Ramos (cell line): ENCODE measurements at regions not wholly inside any gene's neighbourhood (a gene's known extent, or its start where the extent isn't known, plus 50 kb on each side); places are given as distances from the start of the nearest gene placed in this dataset.
"Not testable (repeated sequence)": the region's sequence is repeated elsewhere in the genome, so short reads cannot be mapped to it uniquely, and the experiment has no call there.

Experiments
- in situ Hi-C: fragments of 300-500 bp; cut with MboI; formaldehyde crosslinking; loops from one replicate; pipeline ENCODE4 v1.14.3; 2022; ENCODE audit warnings: low sequenced_read_pairs; ENCODE audit not compliant: unreplicated experiment

DNA sequence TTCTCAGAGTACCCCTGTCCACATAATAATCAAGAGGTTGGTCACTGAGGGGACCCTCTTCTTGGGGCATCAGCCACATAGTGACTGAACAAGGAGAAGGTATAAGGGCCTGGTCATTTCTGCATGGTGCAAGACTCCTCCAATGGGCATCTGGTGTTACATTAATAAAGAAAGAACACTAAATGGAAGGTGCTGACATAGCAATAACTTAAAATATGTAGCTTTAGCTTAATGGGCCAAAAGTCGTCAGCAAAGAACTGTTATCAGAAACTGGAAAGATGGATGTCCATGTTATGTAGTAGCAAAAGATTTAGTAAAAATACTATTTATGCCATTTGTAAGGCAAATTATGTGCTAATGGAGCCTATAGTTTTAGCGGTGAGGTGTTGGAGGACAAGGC lies 916.5 kb upstream of the SOX11 start:
- in situ Hi-C loops: no loop called here

GRCh38 chr2:4780679-4781078 lies 911.5 kb upstream of the SOX11 start:
- in situ Hi-C loops: no loop called here

GRCh38 chr2:4782647-4783046 lies 909.5 kb upstream of the SOX11 start:
- in situ Hi-C loops: no loop called here

DNA sequence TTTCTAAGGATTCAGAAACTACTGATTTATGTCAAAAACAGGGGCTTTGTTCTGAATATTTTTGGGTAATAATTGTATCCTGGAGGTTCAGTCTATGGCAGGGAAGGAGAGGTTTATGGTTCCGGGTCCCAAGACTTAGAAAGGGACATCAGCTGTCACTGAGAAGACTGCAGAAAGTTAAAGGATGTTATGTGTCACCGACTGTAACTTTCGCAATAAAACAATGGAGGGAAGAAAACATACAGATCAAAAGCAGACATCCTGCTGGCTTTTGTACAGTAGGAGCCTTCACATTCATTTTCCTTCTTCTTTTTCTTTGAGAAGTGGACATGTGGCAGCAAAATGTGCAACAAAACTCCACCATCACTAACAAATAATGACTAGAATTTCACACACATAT lies 900.7 kb upstream of the SOX11 start:
- in situ Hi-C loops: no loop called here

DNA sequence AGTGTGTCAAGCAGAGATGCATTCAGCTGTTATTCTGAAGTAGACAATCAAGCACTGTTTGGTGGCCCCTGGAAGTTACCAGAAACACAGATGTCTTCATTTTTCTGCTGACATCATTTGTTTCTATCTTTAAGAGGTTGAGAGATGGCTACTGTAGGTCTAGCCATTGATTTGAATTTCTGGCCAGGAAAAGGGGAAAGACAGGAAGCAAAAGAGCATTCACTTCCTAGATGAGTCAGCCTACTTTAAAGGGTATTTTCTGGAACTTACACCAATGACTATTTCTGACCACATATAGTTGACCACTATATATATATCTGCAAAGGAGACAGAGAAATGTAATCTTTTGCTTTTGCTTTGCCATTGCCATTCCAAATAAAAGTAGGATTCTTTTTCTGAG lies 900.1 kb upstream of the SOX11 start:
- in situ Hi-C loops: no loop called here

GRCh38 chr2:4803396-4803795 lies 888.8 kb upstream of the SOX11 start:
- in situ Hi-C loops: no loop called here

DNA sequence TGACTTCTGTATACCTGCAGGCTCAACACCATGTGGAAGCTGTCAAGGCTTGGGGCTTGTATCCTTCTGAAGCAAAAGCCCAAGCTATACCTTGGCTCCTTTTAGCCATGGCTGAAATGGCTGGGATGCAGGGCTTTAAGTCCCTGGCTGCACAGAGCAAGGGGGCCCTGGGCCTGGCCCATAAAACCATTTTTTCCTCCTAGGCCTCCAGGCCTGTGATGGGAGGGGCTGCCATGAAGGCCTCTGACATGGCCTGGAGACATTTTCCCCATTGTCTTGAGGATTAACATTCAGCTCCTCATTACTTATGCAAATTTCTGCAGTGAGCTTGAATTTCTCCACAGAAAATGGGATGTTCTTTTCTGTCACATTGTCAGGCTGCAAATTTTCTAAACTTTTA lies 878.0 kb upstream of the SOX11 start:
- in situ Hi-C loops: not testable (repeated sequence)

DNA sequence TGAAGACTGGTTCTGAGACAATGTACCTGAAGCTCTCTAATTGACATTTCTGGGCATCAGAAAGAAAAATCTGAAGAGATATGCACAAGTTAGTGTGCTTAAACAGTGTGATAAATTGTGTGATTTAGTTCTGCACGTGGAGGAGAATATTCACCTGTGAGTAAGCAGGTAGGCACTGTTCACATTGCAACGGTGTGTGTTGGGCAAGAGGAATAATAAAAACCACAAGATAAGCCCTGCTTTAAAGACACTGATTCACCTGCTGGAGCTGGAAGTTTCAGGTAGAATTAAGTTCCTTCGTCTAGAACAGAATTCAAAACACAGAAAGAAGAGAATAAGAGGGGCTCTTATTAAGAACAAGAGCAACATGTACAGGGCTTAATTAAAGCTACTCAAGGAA lies 864.3 kb upstream of the SOX11 start:
- in situ Hi-C loops: no loop called here

DNA sequence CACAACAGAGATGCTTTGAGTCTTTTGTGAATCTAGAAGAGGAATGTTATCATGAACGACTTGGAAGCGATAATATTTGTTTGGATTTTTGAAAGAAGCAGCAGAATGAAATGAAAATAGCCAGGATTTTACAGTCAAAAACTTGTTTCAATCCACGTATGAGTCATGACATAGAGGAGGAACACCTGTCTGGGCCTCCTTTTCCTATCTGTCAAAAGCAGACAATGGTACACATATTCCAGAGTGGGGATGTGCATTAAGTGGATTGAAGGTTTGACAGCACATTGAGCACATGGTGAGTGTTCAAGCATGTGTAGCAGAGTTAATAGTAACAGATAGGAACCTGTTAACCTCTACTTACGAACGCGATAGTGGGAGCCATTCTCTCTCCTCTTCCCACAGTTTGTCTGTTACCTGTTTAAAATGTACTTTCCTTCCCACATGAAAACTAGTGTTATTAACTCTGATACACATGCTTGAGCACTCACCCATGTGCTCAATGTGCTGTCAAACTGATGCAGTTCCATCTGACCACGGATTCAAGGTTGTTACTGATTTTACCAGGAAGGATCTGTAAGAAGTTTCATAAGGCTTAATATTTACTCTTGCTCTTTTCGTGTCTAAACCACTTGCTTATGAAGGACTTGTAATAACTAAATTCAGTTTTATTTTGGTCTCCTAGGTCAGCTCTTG lies 863.4 kb upstream of the SOX11 start:
- in situ Hi-C loops: no loop called here

- in situ Hi-C loops: no loop called here
These were observed 860.4 kb upstream of the SOX11 start for GRCh38 chr2:4831751-4832150.

- in situ Hi-C loops: no loop called here
These were observed 859.5 kb upstream of the SOX11 start for GRCh38 chr2:4832642-4833041.

DNA sequence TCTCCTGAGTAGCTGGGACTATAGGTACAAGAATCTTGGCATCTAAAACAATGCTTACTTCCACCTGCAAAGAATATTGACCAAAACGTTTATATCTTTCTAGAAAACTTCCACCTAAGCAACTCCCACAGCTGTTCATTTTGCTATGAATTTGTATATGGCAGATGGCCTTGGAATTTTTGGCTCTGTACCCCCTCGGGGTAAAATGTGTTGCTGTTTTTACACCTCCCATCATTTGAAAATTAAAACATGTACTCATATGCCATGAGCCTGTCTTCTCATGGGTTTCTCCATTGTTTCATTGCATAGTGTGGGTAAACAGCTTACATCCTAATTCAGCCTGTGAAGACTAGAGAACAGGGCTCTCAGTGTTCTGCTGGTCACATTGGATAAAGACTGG lies 853.6 kb upstream of the SOX11 start:
- in situ Hi-C loops: no loop called here

GRCh38 chr2:4840791-4841190 lies 851.4 kb upstream of the SOX11 start:
- in situ Hi-C loops: no loop called here

- in situ Hi-C loops: no loop called here
These were observed 847.3 kb upstream of the SOX11 start for GRCh38 chr2:4844881-4845280.

GRCh38 chr2:4862031-4862430 lies 830.2 kb upstream of the SOX11 start:
- in situ Hi-C loops: no loop called here

GRCh38 chr2:4866198-4866597 lies 826.0 kb upstream of the SOX11 start:
- in situ Hi-C loops: no loop called here

DNA sequence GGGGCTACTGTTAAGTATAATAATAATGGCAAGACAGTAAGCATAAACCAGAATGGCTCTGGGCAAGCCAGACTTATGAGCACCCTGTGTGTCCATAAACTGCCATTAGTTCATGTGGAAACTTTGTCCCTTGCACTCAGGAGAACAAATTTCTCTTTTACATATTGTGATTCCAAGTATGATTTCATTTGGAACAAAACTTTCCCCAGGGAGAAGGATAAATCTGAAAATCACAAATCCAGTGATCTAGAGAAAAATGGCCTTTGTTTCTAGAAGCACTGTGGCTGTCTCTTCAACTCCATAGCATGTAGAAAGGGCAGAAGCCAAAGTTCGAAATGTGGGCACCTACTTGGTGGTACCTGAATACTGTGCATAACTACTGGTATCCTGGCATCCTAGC lies 823.7 kb upstream of the SOX11 start:
- in situ Hi-C loops: no loop called here

DNA sequence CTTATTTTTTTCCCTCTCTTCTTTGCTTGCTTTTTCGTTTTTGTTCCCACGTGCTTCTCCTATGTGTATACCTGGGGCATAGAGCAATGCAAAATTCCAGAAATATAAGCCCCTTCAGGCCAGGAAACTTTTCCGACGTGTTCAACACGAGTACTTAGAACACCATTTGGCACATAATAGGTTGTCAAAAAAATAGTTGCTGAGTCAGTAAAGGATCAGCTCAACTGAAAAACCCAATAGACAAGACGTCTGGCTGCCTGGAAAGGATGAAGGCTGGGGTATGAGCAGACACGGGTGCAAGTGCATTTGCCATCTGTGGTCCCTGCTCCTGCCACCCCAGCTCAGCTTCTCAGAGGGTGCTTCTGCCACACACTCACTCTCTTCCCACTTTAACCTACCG lies 823.0 kb upstream of the SOX11 start:
- in situ Hi-C loops: no loop called here

- in situ Hi-C loops: no loop called here
These were observed 818.8 kb upstream of the SOX11 start for GRCh38 chr2:4873364-4873763.

- in situ Hi-C loops: no loop called here
These were observed 818.1 kb upstream of the SOX11 start for GRCh38 chr2:4873876-4874593.

DNA sequence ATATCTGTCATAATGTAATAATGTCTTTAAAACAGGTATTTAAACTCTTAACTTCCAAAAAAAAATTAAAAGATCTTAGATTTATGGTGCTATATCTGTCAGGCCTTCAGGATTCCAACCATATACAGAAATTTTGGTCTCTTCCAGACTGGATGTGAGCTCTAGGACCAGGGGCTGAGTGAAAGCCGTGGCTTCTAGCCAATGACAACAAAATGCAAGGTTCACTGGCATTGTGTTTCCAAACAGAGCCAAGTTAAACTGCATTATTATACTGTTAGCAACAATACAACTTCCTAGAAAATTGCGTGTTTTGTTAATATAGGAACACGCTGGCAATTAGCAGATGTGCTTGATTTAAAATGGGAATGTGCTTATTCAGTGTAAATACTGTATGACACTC lies 809.8 kb upstream of the SOX11 start:
- in situ Hi-C loops: no loop called here

DNA sequence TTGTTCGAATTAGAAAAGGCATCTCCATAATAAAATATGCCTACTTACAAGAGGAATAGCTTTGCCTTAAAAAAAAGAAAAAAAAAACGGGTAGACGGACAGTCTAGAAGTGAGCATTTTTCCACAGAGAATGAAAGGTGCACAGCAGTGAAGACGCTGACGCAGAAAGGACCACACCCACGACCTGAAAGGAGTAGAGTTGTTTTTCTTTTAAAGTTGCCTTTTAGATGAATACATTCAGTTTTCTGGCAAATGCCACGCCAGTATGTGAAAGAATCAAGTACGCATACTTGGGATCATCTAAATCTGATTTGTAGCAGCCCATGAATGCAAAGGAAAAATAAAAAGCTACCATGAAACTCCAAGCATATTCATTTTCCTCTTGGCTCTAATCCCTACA lies 809.2 kb upstream of the SOX11 start:
- in situ Hi-C loops: no loop called here
